ENCODE measurements at regions not wholly inside any gene's neighbourhood (a gene's known extent, or its start where the extent isn't known, plus 50 kb on each side); places are given as distances from the start of the nearest gene placed in this dataset.

DNA sequence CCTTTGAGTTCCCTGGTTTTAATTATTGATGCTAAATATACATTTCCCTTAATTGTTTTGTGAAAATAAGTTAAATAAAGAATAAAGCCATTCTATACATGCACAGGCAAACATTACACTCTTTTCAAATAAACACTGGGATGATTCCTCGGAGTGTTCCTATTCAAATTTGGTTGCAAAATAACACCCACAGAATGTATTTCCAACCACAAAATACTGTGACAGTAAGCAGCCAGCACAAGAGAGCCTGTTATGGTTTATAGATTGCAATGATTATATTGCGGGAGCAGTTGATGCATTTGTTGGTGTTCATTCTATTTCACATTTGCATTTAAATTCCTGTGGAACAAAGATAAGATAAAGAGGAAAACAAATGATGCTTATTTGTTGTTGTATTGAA is 632.6 kb upstream of the WWC1 start:
- POLR2A ChIA-PET: no interaction called here
- no peak overlapping the region for H3K27ac ChIP-seq (ENCODE audit: extremely low read length, insufficient read depth, low read length)
- no peaks in the 10 kb centered on the region for H3K9me3 ChIP-seq (ENCODE audit: low read length)
- no peaks in the 10 kb centered on the region for H3K79me2 ChIP-seq (ENCODE audit: insufficient read depth, low read length)
- BruUV-seq (replicated peaks): no TSS peak
- no peak overlapping the region for H3K4me2 ChIP-seq (ENCODE audit: low read depth, low read length)
- no peak for FAIRE-seq
- H3K36me3 ChIP-seq (replicated peaks in 1 of 2; ENCODE audit: control insufficient read depth in 1 of 2, insufficient read depth in 2 of 2, low read length in 2 of 2): no peaks in the 10 kb centered on the region
- H3K4me3 ChIP-seq (replicated peaks in 1 of 3; ENCODE audit: insufficient read depth in 1 of 3, low read depth in 2 of 3, low read length in 3 of 3): no peak overlapping the region
- TF ChIP-seq TAF15 (IDR thresholded peaks at IDR 0.05; ENCODE audit: low read depth, low read length, poor library complexity, severe bottlenecking): no peak
- no peak for TF ChIP-seq ZNF296 (CRISPR knock-in tag; conservative IDR thresholded peaks at IDR 0.05)
- TF ChIP-seq MED1 (CRISPR knock-in tag; IDR thresholded peaks at IDR 0.05): no peak
- TF ChIP-seq ZNF232 (CRISPR knock-in tag; IDR thresholded peaks at IDR 0.05; ENCODE audit: borderline replicate concordance): no peak
- TF ChIP-seq ISX (CRISPR knock-in tag; conservative IDR thresholded peaks at IDR 0.05): no peak
- TF ChIP-seq POLR2AphosphoS2 (IDR thresholded peaks at IDR 0.05; ENCODE audit: low read depth, low read length): no peak
- TF ChIP-seq, protein P1, sequence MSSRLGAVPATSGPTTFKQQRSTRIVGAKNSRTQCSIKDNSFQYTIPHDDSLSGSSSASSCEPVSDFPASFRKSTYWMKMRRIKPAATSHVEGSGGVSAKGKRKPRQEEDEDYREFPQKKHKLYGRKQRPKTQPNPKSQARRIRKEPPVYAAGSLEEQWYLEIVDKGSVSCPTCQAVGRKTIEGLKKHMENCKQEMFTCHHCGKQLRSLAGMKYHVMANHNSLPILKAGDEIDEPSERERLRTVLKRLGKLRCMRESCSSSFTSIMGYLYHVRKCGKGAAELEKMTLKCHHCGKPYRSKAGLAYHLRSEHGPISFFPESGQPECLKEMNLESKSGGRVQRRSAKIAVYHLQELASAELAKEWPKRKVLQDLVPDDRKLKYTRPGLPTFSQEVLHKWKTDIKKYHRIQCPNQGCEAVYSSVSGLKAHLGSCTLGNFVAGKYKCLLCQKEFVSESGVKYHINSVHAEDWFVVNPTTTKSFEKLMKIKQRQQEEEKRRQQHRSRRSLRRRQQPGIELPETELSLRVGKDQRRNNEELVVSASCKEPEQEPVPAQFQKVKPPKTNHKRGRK (CRISPR knock-in tag; IDR thresholded peaks at IDR 0.05): no peak
- TF ChIP-seq, protein P2, sequence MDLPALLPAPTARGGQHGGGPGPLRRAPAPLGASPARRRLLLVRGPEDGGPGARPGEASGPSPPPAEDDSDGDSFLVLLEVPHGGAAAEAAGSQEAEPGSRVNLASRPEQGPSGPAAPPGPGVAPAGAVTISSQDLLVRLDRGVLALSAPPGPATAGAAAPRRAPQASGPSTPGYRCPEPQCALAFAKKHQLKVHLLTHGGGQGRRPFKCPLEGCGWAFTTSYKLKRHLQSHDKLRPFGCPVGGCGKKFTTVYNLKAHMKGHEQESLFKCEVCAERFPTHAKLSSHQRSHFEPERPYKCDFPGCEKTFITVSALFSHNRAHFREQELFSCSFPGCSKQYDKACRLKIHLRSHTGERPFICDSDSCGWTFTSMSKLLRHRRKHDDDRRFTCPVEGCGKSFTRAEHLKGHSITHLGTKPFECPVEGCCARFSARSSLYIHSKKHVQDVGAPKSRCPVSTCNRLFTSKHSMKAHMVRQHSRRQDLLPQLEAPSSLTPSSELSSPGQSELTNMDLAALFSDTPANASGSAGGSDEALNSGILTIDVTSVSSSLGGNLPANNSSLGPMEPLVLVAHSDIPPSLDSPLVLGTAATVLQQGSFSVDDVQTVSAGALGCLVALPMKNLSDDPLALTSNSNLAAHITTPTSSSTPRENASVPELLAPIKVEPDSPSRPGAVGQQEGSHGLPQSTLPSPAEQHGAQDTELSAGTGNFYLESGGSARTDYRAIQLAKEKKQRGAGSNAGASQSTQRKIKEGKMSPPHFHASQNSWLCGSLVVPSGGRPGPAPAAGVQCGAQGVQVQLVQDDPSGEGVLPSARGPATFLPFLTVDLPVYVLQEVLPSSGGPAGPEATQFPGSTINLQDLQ (CRISPR knock-in tag; IDR thresholded peaks at IDR 0.05): no peak
- TF ChIP-seq ZFP41 (CRISPR knock-in tag; IDR thresholded peaks at IDR 0.05; ENCODE audit: borderline replicate concordance): no peak
- no peak for TF ChIP-seq SMARCE1 (IDR thresholded peaks at IDR 0.05; ENCODE audit: borderline replicate concordance)
- no peak for TF ChIP-seq ZFAT (CRISPR knock-in tag; conservative IDR thresholded peaks at IDR 0.05)
- TF ChIP-seq, protein P3, sequence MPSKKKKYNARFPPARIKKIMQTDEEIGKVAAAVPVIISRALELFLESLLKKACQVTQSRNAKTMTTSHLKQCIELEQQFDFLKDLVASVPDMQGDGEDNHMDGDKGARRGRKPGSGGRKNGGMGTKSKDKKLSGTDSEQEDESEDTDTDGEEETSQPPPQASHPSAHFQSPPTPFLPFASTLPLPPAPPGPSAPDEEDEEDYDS (CRISPR knock-in tag; IDR thresholded peaks at IDR 0.05): no peak
- no peak for TF ChIP-seq ETV6 (CRISPR knock-in tag; conservative IDR thresholded peaks at IDR 0.05)
- TF ChIP-seq JARID2 (CRISPR knock-in tag; IDR thresholded peaks at IDR 0.05; ENCODE audit: insufficient replicate concordance): no peak
- no peak for TF ChIP-seq ATF7 (IDR thresholded peaks at IDR 0.05)
- TF ChIP-seq ATF7 (CRISPR knock-in tag; IDR thresholded peaks at IDR 0.05): no peak
- TF ChIP-seq ZNF589 (CRISPR knock-in tag; conservative IDR thresholded peaks at IDR 0.05): no peak
- no peak for TF ChIP-seq GABPA (IDR thresholded peaks at IDR 0.05; ENCODE audit: low read depth, low read length)
- TF ChIP-seq GABPA (CRISPR knock-in tag; IDR thresholded peaks at IDR 0.05; ENCODE audit: low read depth): no peak
- no peak for TF ChIP-seq YEATS2 (CRISPR knock-in tag; IDR thresholded peaks at IDR 0.05; ENCODE audit: borderline replicate concordance)
- no peak for TF ChIP-seq DMAP1 (CRISPR knock-in tag; IDR thresholded peaks at IDR 0.05)
- no peak for TF ChIP-seq HDAC2 (CRISPR knock-in tag; IDR thresholded peaks at IDR 0.05)
- 0% methylated on average over 2 of the region's 2 CpGs for WGBS (ENCODE audit: low lambda C conversion rate)
- no peaks in the 10 kb centered on the region for H3K4me1 ChIP-seq (ENCODE audit: insufficient read depth, low read length)
- no peak for ATAC-seq
- H3K9ac ChIP-seq (ENCODE audit: insufficient read depth, low read depth, low read length): no peak overlapping the region
- no peaks in the 10 kb centered on the region for H3K27me3 ChIP-seq (ENCODE audit: control insufficient read depth in 1 of 2, insufficient read depth in 2 of 2, low read length in 2 of 2)
- no peaks in the 10 kb centered on the region for H4K20me1 ChIP-seq (ENCODE audit: insufficient read depth, low read length)
- no peak for DNase-seq (ENCODE audit: low spot score)
- no peak overlapping the region for H2AFZ ChIP-seq (ENCODE audit: low read length)
- CTCF ChIA-PET (ENCODE audit: low intra/inter-chr PET ratio, low total read pairs): no interaction called here
- intact Hi-C loops (cut with micrococcal nuclease; ENCODE audit: unreplicated experiment) (no loop called here), in situ Hi-C loops (cut with HindIII; ENCODE audit: extremely low pct_ligation_motif_present, low pct_unique_long_range_greater_than_20kb) (no loop called here)
